SK-N-SH treated with all-trans-retinoic acid at 6 μM for 48 hours (cell line): ENCODE measurements at regions not wholly inside any gene's neighbourhood (a gene's known extent, or its start where the extent isn't known, plus 50 kb on each side); places are given as distances from the start of the nearest gene placed in this dataset.

Experiments used
- ATAC-seq: fragments of 200-7000 bp; cut with Tn5 transposase; 3 replicates; pipeline ENCODE4 v1.9.1; 2020; ENCODE audit warnings: mild to moderate bottlenecking, moderate library complexity
- ARNTL ChIP-seq: fragments of 450-650 bp; formaldehyde crosslinking; IDR thresholded peaks from 2 replicates; pipeline ENCODE4 v1.5.0; 2020; ENCODE audit warnings: low read depth, mild to moderate bottlenecking, moderate library complexity, borderline replicate concordance
- BACH2 ChIP-seq: fragments of 250-450 bp; sonication (Bioruptor Pico); IDR thresholded peaks from 2 replicates; pipeline ENCODE4 v1.9.0; 2021; ENCODE audit warnings: mild to moderate bottlenecking, borderline replicate concordance
- CREB5 ChIP-seq: fragments of 250-450 bp; sonication (Bioruptor Pico); IDR thresholded peaks from 2 replicates; pipeline ENCODE4 v1.5.1; 2020; ENCODE audit warnings: low read depth, mild to moderate bottlenecking, moderate library complexity
- CSDC2 ChIP-seq: fragments of 250-450 bp; sonication (Bioruptor Pico); IDR thresholded peaks from 2 replicates; pipeline ENCODE4 v1.5.0; 2020; ENCODE audit warnings: mild to moderate bottlenecking, moderate library complexity
- CSRNP3 ChIP-seq: fragments of 250-450 bp; sonication (Bioruptor Pico); IDR thresholded peaks from 2 replicates; pipeline ENCODE4 v1.5.1; 2021; ENCODE audit warnings: mild to moderate bottlenecking, moderate library complexity
- ESRRG ChIP-seq: fragments of 250-450 bp; sonication (Bioruptor Pico); IDR thresholded peaks from 2 replicates; pipeline ENCODE4 v1.6.1; 2021; ENCODE audit warnings: mild to moderate bottlenecking
- GLIS3 ChIP-seq: fragments of 250-450 bp; sonication (Bioruptor Pico); IDR thresholded peaks from 2 replicates; pipeline ENCODE4 v1.5.0; 2020; ENCODE audit warnings: mild to moderate bottlenecking, moderate library complexity
- ISL1 ChIP-seq: fragments of 250-450 bp; sonication (Bioruptor Pico); IDR thresholded peaks from 2 replicates; pipeline ENCODE4 v2.1.2; 2022; ENCODE audit warnings: mild to moderate bottlenecking, moderate library complexity
- PATZ1 ChIP-seq: fragments of 250-450 bp; sonication (Bioruptor Pico); IDR thresholded peaks from 2 replicates; pipeline ENCODE4 v1.8.0; 2020; ENCODE audit warnings: mild to moderate bottlenecking, moderate library complexity, borderline replicate concordance
- POU6F1 ChIP-seq: fragments of 250-450 bp; sonication (Bioruptor Pico); IDR thresholded peaks from 2 replicates; pipeline ENCODE4 v1.8.0; 2021; ENCODE audit warnings: low read depth, mild to moderate bottlenecking, moderate library complexity, borderline replicate concordance
- PPARA ChIP-seq: fragments of 250-450 bp; sonication (Bioruptor Pico); IDR thresholded peaks from 2 replicates; pipeline ENCODE4 v1.5.0; 2020; ENCODE audit warnings: mild to moderate bottlenecking, borderline replicate concordance
- RARB ChIP-seq: fragments of 250-450 bp; sonication (Bioruptor Pico); IDR thresholded peaks from 2 replicates; pipeline ENCODE4 v1.8.0; 2021; ENCODE audit warnings: mild to moderate bottlenecking, moderate library complexity
- SNAI2 ChIP-seq: fragments of 250-450 bp; sonication (Bioruptor Pico); IDR thresholded peaks from 2 replicates; pipeline ENCODE4 v1.5.0; 2020; ENCODE audit warnings: mild to moderate bottlenecking, moderate library complexity
- TCF4 ChIP-seq: fragments of 250-450 bp; sonication (Bioruptor Pico); IDR thresholded peaks from 2 replicates; pipeline ENCODE4 v1.8.0; 2021; ENCODE audit warnings: mild to moderate bottlenecking, moderate library complexity, borderline replicate concordance
- ZFP3 ChIP-seq: fragments of 250-450 bp; sonication (Bioruptor Pico); IDR thresholded peaks from 2 replicates; pipeline ENCODE4 v1.5.0; 2020; ENCODE audit warnings: mild to moderate bottlenecking, moderate library complexity
- ZFP30 ChIP-seq: fragments of 450-650 bp; formaldehyde crosslinking; IDR thresholded peaks from 2 replicates; pipeline ENCODE4 v1.5.0; 2022; ENCODE audit warnings: mild to moderate bottlenecking, moderate library complexity
- ZNF565 ChIP-seq: fragments of 450-650 bp; formaldehyde crosslinking; conservative IDR thresholded peaks from 2 replicates; pipeline ENCODE4 v1.5.0; 2020; ENCODE audit warnings: low read depth, mild to moderate bottlenecking, moderate library complexity
- ZNF70 ChIP-seq: fragments of 450-650 bp; formaldehyde crosslinking; IDR thresholded peaks from 2 replicates; pipeline ENCODE4 v1.5.0; 2020; ENCODE audit warnings: mild to moderate bottlenecking, moderate library complexity
- ZNF8 ChIP-seq: fragments of 450-650 bp; formaldehyde crosslinking; IDR thresholded peaks from 2 replicates; pipeline ENCODE4 v1.5.0; 2020; ENCODE audit warnings: mild to moderate bottlenecking, moderate library complexity

GRCh38 chr4:160846121-160846520, 1317.7 kb downstream of the FSTL5 start:
- no peak for ATAC-seq
- TF ChIP-seq ZNF565 (CRISPR knock-in tag) (no peak), RARB (CRISPR knock-in tag) (no peak), SNAI2 (CRISPR knock-in tag) (no peak), CSDC2 (CRISPR knock-in tag) (no peak), BACH2 (CRISPR knock-in tag) (no peak), CSRNP3 (CRISPR knock-in tag) (no peak), ESRRG (CRISPR knock-in tag) (no peak), TCF4 (no peak), PATZ1 (no peak), ZFP3 (no peak), PPARA (CRISPR knock-in tag) (no peak), POU6F1 (CRISPR knock-in tag) (no peak), GLIS3 (CRISPR knock-in tag) (no peak), ARNTL (CRISPR knock-in tag) (no peak), ZNF70 (CRISPR knock-in tag) (no peak), ZNF8 (CRISPR knock-in tag) (no peak)

GRCh38 chr4:160847228-160847627, 1316.6 kb downstream of the FSTL5 start:
- no peak for ATAC-seq
- no peak for TF ChIP-seq CREB5 (CRISPR knock-in tag)
- no peak for TF ChIP-seq ISL1 (CRISPR knock-in tag)

- TF ChIP-seq GLIS3 (CRISPR knock-in tag) (no peak), POU6F1 (CRISPR knock-in tag) (no peak), ZFP30 (CRISPR knock-in tag) (no peak), ESRRG (CRISPR knock-in tag) (no peak), CREB5 (CRISPR knock-in tag) (no peak), ARNTL (CRISPR knock-in tag) (no peak)
- ATAC-seq, result no peak
Observed at GRCh38 chr4:160848489-160848888, 1315.3 kb downstream of the FSTL5 start.
